Embryonic facial prominence (tissue), 1 donor: ENCODE measurements at regions not wholly inside any gene's neighbourhood (a gene's known extent, or its start where the extent isn't known, plus 50 kb on each side); places are given as distances from the start of the nearest gene placed in this dataset.

ENCODE experiments used
- DNase-seq: peaks from one replicate; pipeline ENCODE4 v3.0.0-alpha.2; 2016; ENCODE audit errors: extremely low spot score

GRCh38 chr15:62886431-62887071, 156.0 kb upstream of the TPM1 start:
- no peak for DNase-seq

- DNase-seq = peak; percentile 45
Measured at GRCh38 chr15:62887113-62887570, 155.4 kb upstream of the TPM1 start.

- no peak for DNase-seq
Measured at GRCh38 chr15:62888623-62889022, 153.9 kb upstream of the TPM1 start.

- DNase-seq = no peak
Measured at GRCh38 chr15:62889141-62889661, 153.3 kb upstream of the TPM1 start.

GRCh38 chr15:62889734-62890505, 152.6 kb upstream of the TPM1 start:
- no peak for DNase-seq

- no peak for DNase-seq
Measured at GRCh38 chr15:62894322-62895085, 148.0 kb upstream of the TPM1 start.

- DNase-seq = no peak
Measured at GRCh38 chr15:62895139-62895866, 147.2 kb upstream of the TPM1 start.

- no peak for DNase-seq
Measured at GRCh38 chr15:62895905-62896316, 146.6 kb upstream of the TPM1 start.

- DNase-seq = no peak
Measured at GRCh38 chr15:62896380-62896866, 146.1 kb upstream of the TPM1 start.

GRCh38 chr15:62896969-62897486, 145.5 kb upstream of the TPM1 start:
- no peak for DNase-seq

- no peak for DNase-seq
Measured at GRCh38 chr15:62897634-62898033, 144.9 kb upstream of the TPM1 start.

- no peak for DNase-seq
Measured at GRCh38 chr15:62899090-62899493, 143.5 kb upstream of the TPM1 start.

GRCh38 chr15:62900071-62900802, 142.3 kb upstream of the TPM1 start:
- no peak for DNase-seq

- no peak for DNase-seq
Measured at GRCh38 chr15:62901087-62901486, 141.5 kb upstream of the TPM1 start.

- no peak for DNase-seq
Measured at GRCh38 chr15:62901909-62902546, 140.5 kb upstream of the TPM1 start.

GRCh38 chr15:62902821-62903220, 139.7 kb upstream of the TPM1 start:
- no peak for DNase-seq

- DNase-seq = no peak
Measured at GRCh38 chr15:62903437-62903836, 139.1 kb upstream of the TPM1 start.

- DNase-seq = no peak
Measured at GRCh38 chr15:62904041-62904910, 138.3 kb upstream of the TPM1 start.

- DNase-seq = no peak
Measured at GRCh38 chr15:62906627-62907026, 135.9 kb upstream of the TPM1 start.
